Left lobe of liver (tissue), 2 donors: ENCODE measurements at regions not wholly inside any gene's neighbourhood (a gene's known extent, or its start where the extent isn't known, plus 50 kb on each side); places are given as distances from the start of the nearest gene placed in this dataset.

Experiments used
- ATAC-seq: fragments of 200-7000 bp; cut with Tn5 transposase; one replicate; pipeline ENCODE4 v1.9.1; 2020; ENCODE audit warnings: mild to moderate bottlenecking, moderate library complexity
- DNase-seq: peaks from one replicate; pipeline ENCODE4 v3.0.0-alpha.2; 2020; ENCODE audit warnings: low spot score
- donor health status: DM: no; HTN: no; CAD: no; lungs with moderate emphysema.
- donor health status: DM: no; HTN: yes; CAD: no.

DNA sequence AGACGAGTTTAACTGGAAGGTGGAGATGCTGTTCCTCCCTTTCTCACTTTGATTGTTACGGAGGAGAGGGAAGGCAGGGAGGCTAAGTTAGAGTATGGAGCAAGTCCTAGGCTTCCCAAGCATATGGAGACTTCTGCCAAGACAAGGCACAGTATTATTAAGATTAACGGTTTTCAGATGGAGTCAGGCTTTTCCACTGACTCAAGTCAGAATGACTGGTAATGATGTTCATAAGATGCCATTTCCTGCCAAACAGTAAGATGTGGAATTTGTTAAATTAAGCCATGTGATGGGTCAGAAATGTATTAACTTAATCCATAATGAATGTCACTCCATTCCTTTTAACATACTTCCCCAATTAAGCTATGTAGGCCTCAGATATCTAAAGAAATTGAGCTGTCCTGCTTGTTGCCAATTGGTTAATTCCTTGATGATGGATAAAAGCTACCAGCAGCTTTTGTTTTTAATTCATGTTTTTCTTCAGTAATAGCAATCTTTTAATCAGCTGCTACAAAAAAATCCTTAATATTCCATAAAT is 383.7 kb downstream of the ZNF521 start:
- DNase-seq (no peak), ATAC-seq (no peak)

DNA sequence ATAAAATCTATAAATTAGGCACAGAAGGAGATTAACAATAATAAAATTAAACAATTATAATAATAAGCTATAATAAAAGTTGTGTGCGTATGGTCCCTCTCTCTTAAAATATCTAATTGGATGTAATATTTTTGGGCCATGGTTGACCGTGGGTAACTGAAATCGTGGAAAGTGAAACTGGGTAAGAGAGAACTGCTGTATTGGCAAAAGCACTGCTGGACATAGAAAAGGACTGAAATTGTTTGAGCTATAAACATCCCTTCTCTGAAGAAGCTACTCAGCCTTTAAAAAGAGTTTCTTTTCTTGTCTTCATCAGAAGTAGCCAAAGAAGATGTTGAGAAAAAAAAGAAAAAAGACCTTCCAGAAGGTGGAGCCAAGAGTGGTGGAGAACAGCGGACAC is 379.4 kb downstream of the ZNF521 start:
- ATAC-seq (no peak), DNase-seq (no peak)

DNA sequence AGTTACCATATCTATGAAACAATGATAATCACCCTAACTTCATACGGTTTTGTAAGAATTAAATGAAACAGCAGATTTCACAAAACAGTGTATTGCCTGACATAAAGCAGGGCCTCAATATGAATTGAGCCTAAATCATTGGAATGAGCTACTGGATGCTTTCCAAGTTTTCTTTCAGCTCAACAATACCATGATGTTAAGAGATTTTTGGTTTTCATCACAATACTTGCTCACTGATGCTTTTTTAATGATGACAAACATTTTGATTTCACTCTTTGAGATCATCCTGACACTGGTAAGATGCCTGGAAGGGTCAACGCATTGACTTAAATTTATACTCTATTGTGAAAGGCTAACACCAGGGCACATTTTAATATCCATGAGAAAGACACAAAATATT is 377.5 kb downstream of the ZNF521 start:
- DNase-seq (no peak), ATAC-seq (no peak)

DNA sequence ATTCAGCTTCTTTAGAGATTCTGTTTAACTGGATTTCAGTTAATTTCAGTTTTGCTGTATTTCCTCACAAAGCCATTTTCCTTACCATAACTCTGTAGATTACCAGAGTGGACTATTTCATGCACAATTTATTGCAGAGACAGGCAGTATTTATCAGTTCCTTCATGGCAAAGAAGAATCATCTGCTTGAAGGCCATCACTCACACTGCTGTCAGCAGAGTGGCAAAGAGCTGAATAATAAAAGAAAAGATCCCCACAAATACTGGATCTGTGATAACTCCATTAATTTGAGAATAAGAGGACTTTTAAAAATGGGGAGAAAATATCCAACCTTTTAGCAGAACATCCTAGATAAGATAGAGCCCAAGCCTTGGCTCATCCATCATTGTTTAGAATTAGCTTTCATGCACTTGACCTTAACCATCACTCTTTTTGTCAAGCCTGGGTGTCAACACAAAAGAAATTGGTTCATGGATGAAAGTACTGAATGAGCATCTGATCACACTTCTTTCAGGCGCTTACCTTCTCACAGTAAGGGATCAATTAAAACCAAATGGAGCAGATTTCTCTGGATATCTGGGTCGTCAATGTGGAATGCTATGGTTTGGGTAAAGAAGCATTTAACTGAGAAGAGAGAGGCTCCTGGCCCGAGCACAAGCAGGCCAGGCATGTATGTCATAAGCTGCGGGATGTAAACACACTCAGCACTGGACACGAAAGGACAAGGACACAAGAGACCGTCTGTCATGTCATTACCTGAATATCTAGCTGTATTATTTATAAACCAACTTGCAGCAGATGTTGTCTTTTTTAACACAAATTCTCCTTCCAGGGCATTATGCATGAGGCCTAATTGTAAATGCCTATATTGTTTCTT is 376.2 kb downstream of the ZNF521 start:
- no peak for DNase-seq
- no peak for ATAC-seq

DNA sequence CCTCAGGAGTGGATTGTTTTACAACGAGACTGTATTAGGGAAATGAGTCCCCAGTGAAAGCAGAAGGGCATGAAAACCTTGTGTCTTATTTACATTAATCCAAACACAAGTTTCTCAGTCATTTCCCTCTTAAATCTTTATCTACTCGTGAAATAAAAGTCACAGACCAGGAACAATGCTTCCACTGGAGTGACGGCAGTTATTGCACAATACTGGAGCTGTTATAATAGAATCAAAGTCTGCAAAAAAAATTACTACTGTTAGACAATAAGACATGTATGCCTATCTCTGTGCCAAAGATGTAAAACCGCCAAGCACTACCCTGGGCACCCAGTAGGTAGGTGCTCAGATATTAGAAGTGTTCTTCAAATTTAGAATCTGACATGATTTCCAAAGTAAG is 375.5 kb downstream of the ZNF521 start:
- no peak for DNase-seq
- no peak for ATAC-seq

DNA sequence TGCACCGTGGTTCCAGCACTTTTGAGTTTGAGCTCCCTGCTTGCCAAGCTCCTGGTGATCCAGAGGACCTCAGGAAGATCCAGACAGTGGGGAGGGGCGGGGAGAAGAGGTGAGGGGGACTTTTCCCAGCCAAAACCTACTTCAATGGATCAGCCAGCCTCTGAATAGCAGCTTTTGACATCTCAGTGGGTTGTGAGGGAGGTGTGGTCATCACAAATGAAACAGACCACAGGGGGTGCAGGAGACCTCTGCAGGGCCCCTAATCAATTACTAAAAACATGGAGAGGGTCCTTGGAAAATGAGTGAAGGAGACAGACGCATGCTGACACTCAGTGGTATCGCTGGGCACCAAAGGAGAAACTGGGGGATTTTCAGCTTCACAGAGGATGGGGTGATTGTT is 372.7 kb downstream of the ZNF521 start:
- DNase-seq (no peak), ATAC-seq (no peak)

DNA sequence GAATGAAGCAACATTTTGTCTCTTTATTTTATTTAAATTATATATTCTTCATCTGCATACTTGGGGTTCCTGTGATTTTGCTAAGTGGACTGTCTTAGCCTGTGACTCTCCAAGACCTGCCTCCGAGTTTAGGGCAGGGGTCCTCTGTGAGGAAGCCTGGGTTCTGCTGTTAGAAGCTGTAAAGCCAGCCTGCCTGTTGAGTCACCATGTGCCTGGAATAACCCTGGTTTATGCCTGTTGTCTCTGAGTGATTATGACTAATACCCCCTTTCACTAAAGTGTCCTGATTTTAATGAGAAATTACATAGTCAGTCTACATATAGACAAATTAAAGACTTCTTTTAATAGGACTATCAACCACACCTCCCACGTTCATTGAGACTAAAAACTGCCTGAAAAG is 369.1 kb downstream of the ZNF521 start:
- no peak for DNase-seq
- ATAC-seq = no peak

DNA sequence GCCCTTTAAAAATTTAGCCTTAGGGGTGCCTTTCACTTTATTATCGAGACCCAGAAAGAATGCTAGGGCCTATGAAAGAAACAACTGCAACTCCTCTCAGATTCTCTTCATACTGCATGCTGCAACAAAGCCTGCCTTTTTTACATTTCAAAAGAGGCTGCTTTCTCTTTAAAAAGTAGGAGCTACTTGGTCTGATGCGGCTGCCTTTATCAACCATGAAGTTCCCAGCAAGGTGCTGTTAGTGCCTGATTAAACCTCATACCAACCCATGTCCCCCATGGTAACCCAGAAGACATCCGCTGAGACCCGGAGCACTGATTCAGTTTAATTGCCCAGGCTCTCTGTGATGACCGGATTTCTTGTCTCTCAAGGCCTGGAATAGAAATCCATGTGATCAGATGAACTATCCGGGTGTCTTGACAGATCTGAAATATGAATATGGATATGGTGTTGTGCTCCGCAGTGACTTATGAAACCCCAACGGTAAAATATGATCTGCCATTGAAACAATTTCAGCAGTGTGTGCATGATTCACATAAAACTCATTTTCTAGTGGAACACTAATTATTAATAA is 368.3 kb downstream of the ZNF521 start:
- no peak for ATAC-seq
- no peak for DNase-seq

DNA sequence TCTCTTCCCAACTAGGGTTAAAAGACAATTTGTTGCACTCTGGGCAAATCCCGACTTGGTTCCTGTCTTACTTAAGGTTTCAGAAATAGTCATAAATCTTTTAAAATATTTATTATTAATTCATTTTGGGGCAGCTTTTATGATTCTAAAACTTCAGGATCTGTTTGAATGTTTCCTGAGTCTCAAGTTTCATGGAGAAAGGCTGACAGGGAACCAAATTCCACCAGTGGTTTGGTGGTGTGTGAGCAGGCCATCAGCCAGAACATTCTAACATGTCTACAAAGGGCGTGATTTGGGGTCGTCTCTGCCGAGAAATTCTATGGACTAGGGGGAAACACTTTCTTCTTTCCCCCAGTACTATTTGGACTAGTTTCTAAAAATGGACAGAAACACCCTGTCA is 366.4 kb downstream of the ZNF521 start:
- no peak for ATAC-seq
- no peak for DNase-seq

DNA sequence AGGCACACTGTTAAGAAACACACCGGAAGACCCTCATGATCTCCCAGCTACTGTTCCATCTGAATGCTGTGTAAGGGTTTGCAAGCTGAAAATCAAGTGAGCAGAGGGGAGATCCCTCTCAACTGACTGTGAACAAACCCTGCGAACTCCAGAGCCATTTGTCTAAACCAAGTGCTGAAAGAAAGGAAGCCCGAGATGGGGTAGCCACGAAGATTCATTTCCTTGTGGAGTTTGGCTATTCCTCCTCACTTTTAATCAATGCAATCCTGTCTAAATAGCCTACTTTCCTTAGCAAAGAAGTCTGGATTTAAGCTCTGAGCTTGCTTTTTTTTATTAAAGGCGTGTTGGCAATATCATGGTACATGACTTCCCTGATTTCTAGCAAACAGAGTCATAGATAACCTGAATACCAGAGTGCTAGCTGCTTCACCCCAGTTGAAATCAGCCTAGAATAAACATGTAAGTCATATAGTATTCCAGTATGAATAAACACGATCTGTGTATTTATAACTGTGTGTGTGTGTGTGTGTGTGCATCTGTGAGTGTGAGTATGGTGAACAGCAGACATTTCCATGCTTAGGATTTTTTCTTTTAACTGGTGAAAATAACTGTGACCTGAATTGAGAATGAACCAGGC is 365.2 kb downstream of the ZNF521 start:
- DNase-seq (no peak), ATAC-seq (no peak)

DNA sequence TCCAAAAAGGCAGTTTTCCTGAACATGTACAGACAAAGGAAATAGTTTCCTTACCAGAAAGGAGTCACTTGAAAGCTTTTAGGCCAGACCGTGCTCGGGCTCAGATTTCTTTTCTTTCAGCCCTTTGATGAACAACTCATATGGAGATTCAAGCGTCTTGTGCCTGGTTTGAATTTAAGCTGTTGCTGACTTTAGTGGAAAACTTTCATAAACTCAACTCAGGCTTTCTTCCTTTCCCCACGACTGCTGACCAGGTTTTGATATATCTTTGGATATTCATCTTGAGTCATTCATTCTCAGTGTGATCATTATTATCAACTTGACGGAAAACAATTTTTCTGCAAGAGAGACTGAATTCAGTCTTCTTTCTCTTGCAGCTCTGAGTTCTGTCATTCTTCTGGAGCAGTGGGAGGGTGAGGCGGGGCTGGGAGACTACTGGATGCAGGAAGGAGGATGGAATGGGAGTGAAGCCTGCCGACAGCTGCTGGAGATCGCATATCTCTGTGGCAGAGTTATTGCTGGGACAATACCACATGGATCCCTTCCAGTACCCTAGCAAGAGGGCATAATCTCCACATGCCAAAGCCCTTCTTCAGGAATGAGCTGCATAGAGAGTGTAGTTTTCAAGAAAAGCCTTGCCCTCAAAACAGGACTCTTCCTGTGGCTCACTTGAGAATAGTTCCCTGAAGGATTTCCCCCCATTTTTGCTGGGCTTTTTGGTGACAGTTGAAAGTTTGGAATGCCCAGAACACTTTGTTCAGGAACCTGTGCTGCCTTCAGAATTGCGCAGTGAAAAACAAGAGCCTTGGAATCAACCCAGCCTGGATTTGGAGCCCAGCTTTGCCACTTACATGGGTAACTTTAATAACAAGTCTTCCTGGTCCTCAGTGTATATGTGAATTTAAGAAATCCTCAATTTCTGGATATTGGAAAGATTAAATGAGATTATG is 364.4 kb downstream of the ZNF521 start:
- DNase-seq (no peak), ATAC-seq (no peak)

DNA sequence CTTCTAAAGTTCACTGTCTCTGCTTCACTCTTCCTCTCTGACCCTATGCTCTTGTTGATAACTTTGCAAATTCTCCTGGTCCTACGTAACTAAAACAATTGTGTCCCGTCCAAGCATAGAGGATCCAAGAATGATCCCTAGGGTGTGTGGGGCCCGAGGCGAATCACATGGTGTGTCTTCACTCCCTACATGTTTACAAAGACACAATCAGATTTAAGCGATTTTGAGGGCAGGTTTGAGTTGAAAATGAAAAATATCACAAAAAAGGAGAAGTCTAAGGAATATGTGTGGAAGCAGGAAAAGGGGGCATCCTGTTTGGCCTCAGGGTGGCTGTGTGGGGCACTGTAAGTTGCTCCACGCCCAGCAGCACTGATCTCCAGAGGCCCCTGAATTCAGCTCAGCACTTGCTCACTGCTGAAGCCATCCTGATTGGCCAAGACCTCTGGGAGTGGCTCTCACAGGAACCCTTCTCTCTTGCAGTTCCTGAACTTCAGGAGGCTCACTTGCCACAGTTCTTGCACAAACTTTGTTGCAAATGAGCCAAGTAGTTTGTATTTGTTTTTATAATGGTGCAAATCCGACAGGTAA is 363.6 kb downstream of the ZNF521 start:
- no peak for ATAC-seq
- no peak for DNase-seq

DNA sequence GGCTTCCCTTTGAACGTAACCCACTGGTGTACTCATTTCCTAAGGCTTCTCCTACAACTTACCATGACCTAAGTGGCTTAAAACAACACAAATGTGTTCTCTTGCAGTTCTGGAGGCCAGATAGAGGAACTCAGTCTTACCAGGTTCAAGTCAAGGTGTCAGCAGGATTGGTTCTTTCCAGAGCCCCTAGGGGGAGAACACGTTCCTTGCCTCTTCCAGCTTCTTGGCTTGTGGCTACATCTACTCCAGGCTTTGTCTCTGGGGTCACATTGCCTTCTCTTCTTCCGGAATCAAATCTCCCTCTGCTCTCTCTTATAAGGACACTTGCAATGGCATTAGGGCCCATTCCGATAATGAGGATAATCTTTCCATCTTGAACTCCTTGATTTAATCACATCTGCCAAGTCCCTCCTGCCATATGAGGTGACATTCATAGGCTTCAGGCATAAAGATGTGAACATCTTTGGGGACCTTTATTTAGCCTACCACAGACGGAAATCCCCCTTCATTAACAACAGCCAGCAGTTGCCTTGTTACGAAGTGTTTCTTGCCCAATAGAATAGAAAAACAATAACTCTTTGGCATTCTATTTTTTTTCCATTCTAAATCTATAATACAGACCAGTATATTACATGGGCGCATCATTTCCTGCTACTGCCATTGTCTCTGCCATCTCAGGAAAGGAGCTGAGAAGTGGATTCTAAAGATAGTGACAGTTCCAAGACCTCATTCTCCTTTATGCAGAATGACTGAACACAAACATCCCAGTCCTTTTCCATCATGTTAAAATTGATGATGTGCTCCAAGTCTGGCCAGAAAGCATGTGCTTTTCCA is 362.0 kb downstream of the ZNF521 start:
- no peak for DNase-seq
- ATAC-seq = no peak

DNA sequence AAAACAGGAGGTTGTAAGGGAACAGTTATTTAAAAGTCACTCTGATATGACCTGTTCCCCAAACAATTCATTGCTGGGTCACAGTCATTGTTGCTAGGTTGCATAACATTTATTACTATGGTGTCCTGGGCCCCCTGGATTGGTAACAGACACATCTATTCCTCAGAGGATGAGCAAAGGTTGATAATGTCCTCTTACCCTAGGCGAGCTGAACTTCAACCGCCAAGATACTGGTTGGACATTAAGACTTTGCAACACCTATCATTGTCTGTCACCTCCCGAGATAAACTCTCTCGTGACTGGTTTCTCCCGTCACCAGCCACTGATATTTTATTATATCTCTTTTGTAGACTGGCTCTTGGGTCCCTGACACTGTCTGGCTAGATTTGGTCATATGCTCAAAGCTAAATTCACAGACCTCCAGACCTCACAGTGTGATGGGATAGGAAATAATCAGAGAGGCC is 361.3 kb downstream of the ZNF521 start:
- DNase-seq (no peak), ATAC-seq (no peak)

DNA sequence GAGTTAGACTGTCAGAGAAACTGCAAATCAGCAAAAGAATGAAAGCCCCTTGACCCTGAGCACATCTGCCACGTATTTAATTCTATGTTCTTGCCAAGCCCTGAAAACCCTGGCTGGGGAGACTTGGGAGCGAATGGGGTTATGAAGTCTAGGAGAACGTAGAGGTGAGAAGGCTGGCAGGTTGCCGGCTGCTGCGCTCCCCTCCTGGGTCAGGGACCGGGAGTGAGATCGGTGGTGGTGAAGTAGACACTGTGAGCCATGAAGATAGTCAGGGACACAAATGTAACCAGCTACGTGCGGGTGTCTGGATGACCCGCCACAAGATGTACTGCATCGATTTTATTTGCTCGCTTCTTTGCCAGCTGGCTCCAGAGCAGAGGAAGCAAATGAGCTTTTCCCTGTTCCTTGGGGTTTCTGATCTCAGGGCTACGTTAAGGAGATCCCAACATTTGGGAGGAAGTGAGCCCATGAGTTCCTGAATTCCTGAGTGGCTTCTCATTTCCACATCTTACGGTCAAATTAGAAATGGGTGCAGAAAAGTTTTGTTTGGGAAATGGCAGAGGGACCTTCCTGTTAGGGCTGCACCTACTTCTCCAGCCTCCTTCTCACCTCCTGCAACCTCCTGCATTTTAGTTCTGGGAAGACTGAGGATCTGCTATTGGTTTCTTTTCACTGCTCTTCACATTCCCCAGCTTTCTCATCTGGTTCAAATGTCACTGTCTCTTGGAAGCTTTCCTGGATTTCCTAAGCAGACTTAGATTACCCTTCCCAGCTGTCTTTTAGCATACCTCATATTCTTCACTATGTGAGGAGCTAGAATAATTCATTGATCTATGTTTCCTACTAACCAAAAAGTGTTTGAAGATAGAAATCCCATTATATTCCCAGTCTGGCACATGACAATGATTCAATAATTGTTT is 360.6 kb downstream of the ZNF521 start:
- DNase-seq = no peak
- no peak for ATAC-seq

DNA sequence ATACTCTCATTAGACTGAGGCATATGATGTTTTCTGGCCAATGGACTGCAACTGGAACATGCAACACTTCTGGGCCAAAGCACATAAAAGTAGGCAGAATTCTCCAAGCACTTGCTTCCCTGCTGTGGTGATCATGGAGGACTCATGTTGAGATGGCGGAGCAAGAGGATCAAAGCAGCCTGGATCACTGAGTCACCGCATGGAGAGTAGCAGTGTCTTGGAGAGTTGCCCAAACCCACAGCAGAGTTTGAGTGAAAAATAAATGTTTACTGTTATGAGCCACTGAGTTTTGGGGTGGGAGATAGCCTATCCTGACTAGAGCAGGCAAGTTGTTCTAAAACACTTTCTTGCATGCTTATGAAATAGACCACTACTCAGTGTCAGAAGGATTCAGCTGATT is 359.5 kb downstream of the ZNF521 start:
- ATAC-seq (no peak), DNase-seq (no peak)

DNA sequence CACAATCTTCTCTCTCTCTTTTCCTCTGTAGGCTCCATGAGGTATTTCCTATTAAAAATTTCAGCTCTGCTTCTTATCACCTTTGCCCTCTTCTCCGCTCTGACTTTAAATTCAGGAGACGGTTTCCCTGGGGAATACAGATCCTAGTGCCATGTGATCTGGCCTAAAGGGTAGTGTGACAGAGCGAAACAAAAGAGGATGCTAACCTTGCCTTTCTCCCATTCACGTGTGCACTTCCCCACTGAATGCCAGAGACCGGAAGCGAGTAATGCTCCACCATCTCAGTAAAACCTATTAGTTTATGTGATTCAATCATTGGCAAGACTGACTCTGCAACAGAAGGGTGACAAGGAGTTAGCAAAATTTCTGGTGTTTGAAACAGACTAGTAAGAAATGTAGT is 358.3 kb downstream of the ZNF521 start:
- no peak for DNase-seq
- ATAC-seq = no peak

DNA sequence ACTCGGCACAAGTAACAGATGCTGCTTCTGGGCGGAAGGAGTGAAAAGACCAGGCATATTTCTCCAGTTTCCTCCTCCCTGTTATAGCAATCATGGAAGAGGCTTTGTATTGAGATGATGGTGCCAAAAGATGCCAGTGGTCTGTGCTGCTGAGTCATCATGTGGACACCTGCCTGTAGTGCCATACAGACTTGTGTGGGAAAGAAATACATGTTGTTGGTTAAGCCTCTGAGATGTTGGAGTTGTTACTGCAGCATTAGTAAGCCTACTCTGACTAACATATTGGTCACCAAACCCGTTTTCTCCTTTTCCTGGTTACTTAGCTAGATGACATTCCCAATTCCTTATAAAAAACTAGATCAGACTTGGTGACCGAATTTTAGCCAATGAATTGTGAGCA is 356.9 kb downstream of the ZNF521 start:
- ATAC-seq (no peak), DNase-seq (no peak)
